ENCODE measurements at regions not wholly inside any gene's neighbourhood (a gene's known extent, or its start where the extent isn't known, plus 50 kb on each side); places are given as distances from the start of the nearest gene placed in this dataset.

DNA sequence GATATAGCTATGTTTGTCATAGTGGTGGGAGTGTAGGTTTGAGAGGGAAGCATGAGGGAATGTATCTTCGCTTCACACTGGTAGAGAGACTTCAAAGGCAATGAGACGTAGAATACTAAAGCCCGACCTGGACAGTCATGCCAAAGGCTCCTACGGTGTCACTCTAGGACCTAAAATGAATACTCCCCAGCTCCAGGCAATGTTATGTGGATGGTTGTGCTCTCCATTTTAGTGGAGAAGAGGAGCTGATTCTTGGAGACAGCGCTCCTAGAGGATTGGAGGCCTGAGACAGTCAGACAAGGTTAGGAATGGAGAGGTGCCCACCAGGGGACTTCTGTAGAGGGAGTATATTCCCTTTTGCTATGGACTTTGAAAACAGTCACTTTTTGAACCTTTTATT is 260.1 kb downstream of the MEX3B start:
- no peak for TF ChIP-seq GATA3 (IDR thresholded peaks at IDR 0.05; ENCODE audit: low read depth, low read length)
- no peak for TF ChIP-seq GATA2 (IDR thresholded peaks at IDR 0.05; ENCODE audit: low read depth, low read length)

Measured in SH-SY5Y (cell line).